CD14-positive monocyte (primary cell): ENCODE measurements at regions not wholly inside any gene's neighbourhood (a gene's known extent, or its start where the extent isn't known, plus 50 kb on each side); places are given as distances from the start of the nearest gene placed in this dataset.

Experiments used
- DNase-seq, 3 donors: peaks; one replicate each; pipeline ENCODE4 v3.0.0-alpha.2; 2011 to 2022
- H2AFZ ChIP-seq: 2 replicates; pipeline ENCODE4 v1.6.0; 2012; ENCODE audit warnings: mild to moderate bottlenecking, low read depth, low read length, inconsistent platforms; ENCODE audit not compliant: insufficient read depth, poor library complexity, severe bottlenecking
- H3K27ac ChIP-seq, 2 donors: 1 replicate in 1 of 2; 2 replicates in 1 of 2; pipeline ENCODE4 v1.5.1; 2012 to 2013; ENCODE audit warnings: low read length in 2 of 2, control low read depth in 1 of 2, inconsistent platforms in 1 of 2, low read depth in 1 of 2, mild to moderate bottlenecking in 1 of 2
- H3K27me3 ChIP-seq, 2 donors: one replicate each; pipeline versions ENCODE4 v1.6.0 to v1.6.1; 2011 to 2013; ENCODE audit warnings: low read length in 2 of 2; ENCODE audit not compliant: control insufficient read depth in 2 of 2, insufficient read depth in 2 of 2
- H3K36me3 ChIP-seq, 2 donors: replicated peaks in 1 of 2; 1 replicate in 1 of 2; 2 replicates in 1 of 2; pipeline versions ENCODE4 v1.5.1 to v1.6.1; 2012 to 2013; ENCODE audit warnings: low read length in 2 of 2, control low read depth in 1 of 2, inconsistent platforms in 1 of 2, mild to moderate bottlenecking in 1 of 2; ENCODE audit not compliant: insufficient read depth in 2 of 2, control insufficient read depth in 1 of 2
- H3K4me1 ChIP-seq, 2 donors: 1 replicate in 1 of 2; 2 replicates in 1 of 2; pipeline versions ENCODE4 v1.5.1 to v1.6.1; 2012 to 2013; ENCODE audit warnings: low read length in 2 of 2, control low read depth in 1 of 2, inconsistent platforms in 1 of 2, mild to moderate bottlenecking in 1 of 2, moderate library complexity in 1 of 2; ENCODE audit not compliant: insufficient read depth in 2 of 2, control insufficient read depth in 1 of 2
- H3K4me2 ChIP-seq: replicated peaks from 2 replicates; pipeline ENCODE3; 2012; ENCODE audit warnings: low read length, moderate library complexity, mild to moderate bottlenecking; ENCODE audit not compliant: poor library complexity, severe bottlenecking; ENCODE audit errors: extremely low read depth
- H3K4me3 ChIP-seq, 3 experiments: fragments of 200-600 bp in 1 of 3; sonication (generic) in 1 of 3; replicated peaks in 1 of 3; 1 replicate in 2 of 3; 2 replicates in 1 of 3; pipeline ENCODE4 v1.5.1; 2011 to 2013; ENCODE audit warnings: low read length in 3 of 3, mild to moderate bottlenecking in 3 of 3, control low read depth in 2 of 3, low read depth in 2 of 3, inconsistent platforms in 1 of 3, moderate library complexity in 1 of 3
- H3K79me2 ChIP-seq: 2 replicates; pipeline ENCODE4 v1.6.0; 2012; ENCODE audit warnings: mild to moderate bottlenecking, control low read depth, inconsistent platforms, low read length, moderate library complexity; ENCODE audit not compliant: insufficient read depth
- H3K9ac ChIP-seq: 2 replicates; pipeline ENCODE4 v1.6.0; 2017; ENCODE audit warnings: low read length, mild to moderate bottlenecking; ENCODE audit not compliant: insufficient read depth, poor library complexity, severe bottlenecking
- H3K9me3 ChIP-seq, 2 donors: replicated peaks in 1 of 2; 1 replicate in 1 of 2; 2 replicates in 1 of 2; pipeline versions ENCODE4 v1.5.1 to v1.6.1; 2012 to 2013; ENCODE audit warnings: low read length in 2 of 2, control low read depth in 1 of 2; ENCODE audit not compliant: control insufficient read depth in 1 of 2, insufficient read depth in 1 of 2
- H4K20me1 ChIP-seq: 2 replicates; pipeline ENCODE4 v1.6.0; 2012; ENCODE audit warnings: mild to moderate bottlenecking, low read length, control low read depth, moderate library complexity; ENCODE audit not compliant: insufficient read depth
- H3K27ac Mint-ChIP-seq, 7 donors: one replicate each; pipeline ENCODE4 v1.8.0; 2020; ENCODE audit warnings: mild to moderate bottlenecking in 7 of 7, mixed read lengths in 7 of 7, moderate library complexity in 6 of 7, inconsistent platforms in 2 of 7
- H3K27me3 Mint-ChIP-seq, 3 donors: one replicate each; pipeline ENCODE4 v1.8.0; 2021 to 2022; ENCODE audit warnings: low read depth in 3 of 3, mild to moderate bottlenecking in 3 of 3, mixed read lengths in 3 of 3, moderate library complexity in 3 of 3, inconsistent platforms in 1 of 3
- H3K36me3 Mint-ChIP-seq, 2 donors: one replicate each; pipeline ENCODE4 v1.8.0; 2020; ENCODE audit warnings: mixed read lengths in 2 of 2, inconsistent platforms in 1 of 2, mild to moderate bottlenecking in 1 of 2
- H3K4me1 Mint-ChIP-seq: one replicate; pipeline ENCODE4 v1.8.0; 2020; ENCODE audit warnings: mild to moderate bottlenecking, mixed read lengths
- H3K4me3 Mint-ChIP-seq, 2 donors: one replicate each; pipeline ENCODE4 v1.8.0; 2020; ENCODE audit warnings: mild to moderate bottlenecking in 2 of 2, mixed read lengths in 2 of 2, moderate library complexity in 1 of 2
- H3K9me3 Mint-ChIP-seq, 7 donors: one replicate each; pipeline ENCODE4 v1.8.0; 2020 to 2022; ENCODE audit warnings: mixed read lengths in 7 of 7, mild to moderate bottlenecking in 6 of 7, moderate library complexity in 6 of 7, inconsistent platforms in 2 of 7
- WGBS: methylation state at CpG from one replicate; pipeline ENCODE4 v1.1.5; 2013; ENCODE audit warnings: missing lambda C conversion rate; ENCODE audit not compliant: insufficient coverage; 5-methylcytosine and 5-hydroxymethylcytosine counted together
- intact Hi-C, 2 donors: fragments of 100-400 bp; cut with micrococcal nuclease; formaldehyde crosslinking; loops; one replicate each; pipeline versions ENCODE4 v1.15.0 to v1.15.1; 2023
- TF ChIP-seq, protein P1 (sequence below): fragments of 200-600 bp; IDR thresholded peaks from one replicate; pipeline ENCODE4 v1.8.0; 2022; ENCODE audit warnings: antibody characterized with exemption, mild to moderate bottlenecking

- no peaks in the 10 kb centered on the region for H3K4me1 ChIP-seq
- H3K36me3 ChIP-seq, result no peaks in the 10 kb centered on the region
- no peak overlapping the region for H3K4me3 ChIP-seq
- no peak overlapping the region for H3K4me3 Mint-ChIP-seq
- no peak for DNase-seq
- no peak overlapping the region for H3K4me2 ChIP-seq
- peaks cover 0 to 4% (median 0%) of the 10 kb centered on the region in 7 donors for H3K9me3 Mint-ChIP-seq
- H3K9ac ChIP-seq, result no peak overlapping the region
- H2AFZ ChIP-seq, result no peak overlapping the region
- H3K36me3 Mint-ChIP-seq, result no peaks in the 10 kb centered on the region
- H3K79me2 ChIP-seq, result no peaks in the 10 kb centered on the region
- intact Hi-C loops, result no loop called here
- peaks cover 0 to 5% (median 0%) of the 10 kb centered on the region in 3 donors for H3K27me3 Mint-ChIP-seq
- H3K9me3 ChIP-seq, result no peaks in the 10 kb centered on the region
- peaks cover 9% of the 10 kb centered on the region for H3K4me1 Mint-ChIP-seq
- peak overlapping the region in 1 of 7 donors; percentile 38 for H3K27ac Mint-ChIP-seq
- H3K27me3 ChIP-seq, result no peaks in the 10 kb centered on the region
- H4K20me1 ChIP-seq, result no peaks in the 10 kb centered on the region
- no peak overlapping the region for H3K27ac ChIP-seq
- TF ChIP-seq, protein P1, sequence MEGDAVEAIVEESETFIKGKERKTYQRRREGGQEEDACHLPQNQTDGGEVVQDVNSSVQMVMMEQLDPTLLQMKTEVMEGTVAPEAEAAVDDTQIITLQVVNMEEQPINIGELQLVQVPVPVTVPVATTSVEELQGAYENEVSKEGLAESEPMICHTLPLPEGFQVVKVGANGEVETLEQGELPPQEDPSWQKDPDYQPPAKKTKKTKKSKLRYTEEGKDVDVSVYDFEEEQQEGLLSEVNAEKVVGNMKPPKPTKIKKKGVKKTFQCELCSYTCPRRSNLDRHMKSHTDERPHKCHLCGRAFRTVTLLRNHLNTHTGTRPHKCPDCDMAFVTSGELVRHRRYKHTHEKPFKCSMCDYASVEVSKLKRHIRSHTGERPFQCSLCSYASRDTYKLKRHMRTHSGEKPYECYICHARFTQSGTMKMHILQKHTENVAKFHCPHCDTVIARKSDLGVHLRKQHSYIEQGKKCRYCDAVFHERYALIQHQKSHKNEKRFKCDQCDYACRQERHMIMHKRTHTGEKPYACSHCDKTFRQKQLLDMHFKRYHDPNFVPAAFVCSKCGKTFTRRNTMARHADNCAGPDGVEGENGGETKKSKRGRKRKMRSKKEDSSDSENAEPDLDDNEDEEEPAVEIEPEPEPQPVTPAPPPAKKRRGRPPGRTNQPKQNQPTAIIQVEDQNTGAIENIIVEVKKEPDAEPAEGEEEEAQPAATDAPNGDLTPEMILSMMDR, result no peak
These were observed 358.8 kb upstream of the TNRC6C start for GRCh38 chr17:77599699-77600098.

GRCh38 chr17:77600346-77600745 lies 358.2 kb upstream of the TNRC6C start:
- Mint-ChIP-seq H3K4me3 (no peak overlapping the region), H3K36me3 (no peaks in the 10 kb centered on the region), H3K27me3 (peaks cover 0 to 5% (median 0%) of the 10 kb centered on the region in 3 donors), H3K27ac (no peak overlapping the region), H3K4me1 (peaks cover 9% of the 10 kb centered on the region), H3K9me3 (peaks cover 0 to 4% (median 0%) of the 10 kb centered on the region in 7 donors)
- 95% methylated on average over 7 of the region's 9 CpGs for WGBS
- Histone ChIP-seq H3K9me3 (no peaks in the 10 kb centered on the region), H3K4me1 (no peaks in the 10 kb centered on the region), H3K36me3 (no peaks in the 10 kb centered on the region), H3K79me2 (no peaks in the 10 kb centered on the region), H2AFZ (no peak overlapping the region), H3K9ac (no peak overlapping the region), H4K20me1 (no peaks in the 10 kb centered on the region), H3K27me3 (no peaks in the 10 kb centered on the region), H3K27ac (no peak overlapping the region), H3K4me2 (no peak overlapping the region), H3K4me3 (no peak overlapping the region)
- TF ChIP-seq, protein P1, result no peak
- intact Hi-C loops, result no loop called here
- no peak for DNase-seq
